PC-9 (cell line): ENCODE measurements at regions not wholly inside any gene's neighbourhood (a gene's known extent, or its start where the extent isn't known, plus 50 kb on each side); places are given as distances from the start of the nearest gene placed in this dataset.
"Not testable (repeated sequence)": the region's sequence is repeated elsewhere in the genome, so short reads cannot be mapped to it uniquely, and the experiment has no call there.

Experiments
- BruUV-seq: library from RNA; stranded (reverse); fragments of 400-500 nt; replicated peaks from 2 replicates; lab custom pipeline; 2021; lab: Mats Ljungman, UMichigan
- CTCF ChIA-PET: fragments of 300-600 bp; sonication (Branson Sonifier 250); formaldehyde crosslinking; loops from one replicate; lab custom pipeline; 2022; ENCODE audit warnings: antibody characterized with exemption; lab: Charles Lee
- POLR2A ChIA-PET: fragments of 300-600 bp; sonication (Branson Sonifier 250); formaldehyde crosslinking; loops from one replicate; lab custom pipeline; 2022; ENCODE audit warnings: antibody characterized with exemption; ENCODE audit not compliant: unreplicated experiment; lab: Charles Lee
- DNase-seq, 2 experiments: peaks; one replicate each; pipeline versions ENCODE4 v3.0.0 to v3.0.0-alpha.2; 2015 to 2022; ENCODE audit warnings: mixed read lengths in 1 of 2
- H2AFZ ChIP-seq: fragments of 200-600 bp; sonication (generic); 2 replicates; pipeline ENCODE4 v1.8.1; 2017; ENCODE audit warnings: antibody characterized with exemption
- H3F3A ChIP-seq: fragments of 200-600 bp; sonication (generic); 2 replicates; pipeline ENCODE4 v1.8.1; 2017; ENCODE audit warnings: antibody characterized with exemption, mild to moderate bottlenecking, low read depth; ENCODE audit not compliant: insufficient read depth
- H3K27ac ChIP-seq: fragments of 200-600 bp; sonication (generic); 2 replicates; pipeline ENCODE4 v1.6.1; 2016; ENCODE audit warnings: mixed run types
- H3K27me3 ChIP-seq: fragments of 200-600 bp; sonication (generic); 2 replicates; pipeline ENCODE4 v1.6.1; 2016; ENCODE audit warnings: low read depth, mixed run types; ENCODE audit not compliant: insufficient read depth
- H3K36me3 ChIP-seq: fragments of 200-600 bp; sonication (generic); 2 replicates; pipeline ENCODE4 v1.6.1; 2016; ENCODE audit warnings: low read depth, mixed run types
- H3K4me1 ChIP-seq: fragments of 200-600 bp; sonication (generic); replicated peaks from 2 replicates; pipeline ENCODE4 v1.6.1; 2016; ENCODE audit warnings: mixed run types; ENCODE audit not compliant: insufficient read depth
- H3K4me2 ChIP-seq: fragments of 200-600 bp; sonication (generic); 2 replicates; pipeline ENCODE4 v1.6.1; 2017; ENCODE audit warnings: mixed run types
- H3K4me3 ChIP-seq: fragments of 200-600 bp; sonication (generic); 2 replicates; pipeline ENCODE4 v1.6.1; 2016; ENCODE audit warnings: mixed run types
- H3K79me2 ChIP-seq: fragments of 200-600 bp; sonication (generic); 2 replicates; pipeline ENCODE4 v1.6.1; 2017; ENCODE audit warnings: low read depth, mixed run types
- H3K9me2 ChIP-seq: fragments of 200-600 bp; sonication (generic); 2 replicates; pipeline ENCODE4 v1.8.1; 2017; ENCODE audit warnings: mild to moderate bottlenecking; ENCODE audit not compliant: insufficient read depth
- H3K9me3 ChIP-seq: fragments of 200-600 bp; sonication (generic); 2 replicates; pipeline ENCODE4 v1.8.1; 2016; ENCODE audit warnings: low read depth; ENCODE audit not compliant: insufficient read depth
- H4K20me1 ChIP-seq: fragments of 200-600 bp; sonication (generic); 2 replicates; pipeline ENCODE4 v1.8.1; 2017; ENCODE audit not compliant: insufficient read depth
- EZH2 ChIP-seq: fragments of 200-600 bp; sonication (generic); IDR thresholded peaks from 2 replicates; pipeline ENCODE4 v1.8.0; 2017; ENCODE audit warnings: antibody characterized with exemption, low read depth
- intact Hi-C: fragments of 100-400 bp; cut with micrococcal nuclease; formaldehyde crosslinking; loops from one replicate; pipeline ENCODE4 v1.10.0; 2022; ENCODE audit not compliant: unreplicated experiment
- TF ChIP-seq, protein P1 (sequence below): fragments of 200-600 bp; sonication (generic); conservative IDR thresholded peaks from 2 replicates; pipeline ENCODE4 v1.6.1; 2017; ENCODE audit warnings: mixed run types, antibody characterized with exemption, mild to moderate bottlenecking, moderate library complexity

DNA sequence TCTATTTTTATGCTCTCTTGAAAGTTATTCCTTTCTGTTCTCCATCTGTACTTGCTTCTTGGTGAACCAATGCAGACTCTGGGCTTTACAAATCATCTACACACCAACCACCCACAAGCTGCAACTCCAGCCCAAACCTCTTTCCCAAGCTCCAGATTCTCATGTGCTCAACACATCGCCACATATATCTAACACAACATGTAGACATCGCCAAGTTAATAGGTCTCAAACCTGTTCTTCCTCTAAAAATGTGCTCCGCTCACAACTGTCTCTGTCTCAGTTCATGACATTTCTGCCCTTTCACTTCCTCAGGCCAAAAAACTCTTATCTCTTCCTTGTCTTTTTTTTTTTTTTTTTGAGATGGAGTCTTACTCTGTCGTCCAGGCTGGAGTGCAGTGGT lies 95.7 kb upstream of the EEPD1 start:
- Histone ChIP-seq H2AFZ (no peak overlapping the region), H3K4me1 (peaks cover 14% of the 10 kb centered on the region), H4K20me1 (no peaks in the 10 kb centered on the region), H3F3A (no peaks in the 10 kb centered on the region), H3K36me3 (no peaks in the 10 kb centered on the region), H3K9me2 (no peaks in the 10 kb centered on the region), H3K79me2 (no peaks in the 10 kb centered on the region), H3K4me3 (no peak overlapping the region), H3K27ac (no peak overlapping the region), H3K9me3 (no peaks in the 10 kb centered on the region), H3K4me2 (no peak overlapping the region), H3K27me3 (no peaks in the 10 kb centered on the region)
- no peak for DNase-seq
- BruUV-seq = no TSS peak
- CTCF ChIA-PET = interaction anchor here (0.7 kb wide), 1 partner anchor 777 kb away, joined by 4 read pairs; no protein-coding TSS in a partner anchor
- intact Hi-C loops = no loop called here
- TF ChIP-seq, protein P1, sequence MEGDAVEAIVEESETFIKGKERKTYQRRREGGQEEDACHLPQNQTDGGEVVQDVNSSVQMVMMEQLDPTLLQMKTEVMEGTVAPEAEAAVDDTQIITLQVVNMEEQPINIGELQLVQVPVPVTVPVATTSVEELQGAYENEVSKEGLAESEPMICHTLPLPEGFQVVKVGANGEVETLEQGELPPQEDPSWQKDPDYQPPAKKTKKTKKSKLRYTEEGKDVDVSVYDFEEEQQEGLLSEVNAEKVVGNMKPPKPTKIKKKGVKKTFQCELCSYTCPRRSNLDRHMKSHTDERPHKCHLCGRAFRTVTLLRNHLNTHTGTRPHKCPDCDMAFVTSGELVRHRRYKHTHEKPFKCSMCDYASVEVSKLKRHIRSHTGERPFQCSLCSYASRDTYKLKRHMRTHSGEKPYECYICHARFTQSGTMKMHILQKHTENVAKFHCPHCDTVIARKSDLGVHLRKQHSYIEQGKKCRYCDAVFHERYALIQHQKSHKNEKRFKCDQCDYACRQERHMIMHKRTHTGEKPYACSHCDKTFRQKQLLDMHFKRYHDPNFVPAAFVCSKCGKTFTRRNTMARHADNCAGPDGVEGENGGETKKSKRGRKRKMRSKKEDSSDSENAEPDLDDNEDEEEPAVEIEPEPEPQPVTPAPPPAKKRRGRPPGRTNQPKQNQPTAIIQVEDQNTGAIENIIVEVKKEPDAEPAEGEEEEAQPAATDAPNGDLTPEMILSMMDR = no peak
- no peak for TF ChIP-seq EZH2
- POLR2A ChIA-PET = no interaction called here

DNA sequence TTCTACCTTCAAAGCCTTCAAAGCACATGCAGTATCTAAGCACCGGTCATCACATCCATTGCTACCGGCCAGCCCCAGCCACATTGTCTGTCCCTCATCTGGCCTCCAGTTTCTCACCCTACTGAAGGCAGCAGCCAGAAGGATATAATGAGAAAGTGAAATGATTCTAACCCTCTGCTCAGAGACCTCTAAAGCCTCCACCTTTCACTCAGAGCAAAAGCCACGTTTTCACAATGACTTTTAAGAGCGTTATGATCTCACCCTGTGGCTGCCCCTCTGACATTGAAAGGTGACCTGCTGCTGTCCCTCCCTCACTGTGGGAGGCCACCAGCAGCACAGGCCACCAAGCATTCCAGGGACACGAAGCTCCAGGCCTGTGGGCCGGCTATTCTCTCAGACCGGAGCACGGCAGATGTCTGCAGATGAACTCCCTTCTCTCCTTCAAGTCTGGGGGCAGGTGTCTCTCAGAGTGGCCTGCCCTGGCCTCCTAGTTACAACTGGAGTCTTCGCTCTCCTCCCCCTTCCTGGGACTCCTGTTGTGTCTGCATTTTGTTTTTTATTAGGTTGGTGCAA lies 94.9 kb upstream of the EEPD1 start:
- H3F3A ChIP-seq = no peaks in the 10 kb centered on the region
- intact Hi-C loops = no loop called here
- no peak for DNase-seq
- no peak overlapping the region for H3K27ac ChIP-seq
- ChIA-PET CTCF (no interaction called here), POLR2A (no interaction called here)
- no peaks in the 10 kb centered on the region for H3K9me3 ChIP-seq
- H3K4me1 ChIP-seq = peaks cover 14% of the 10 kb centered on the region
- BruUV-seq = no TSS peak
- TF ChIP-seq, protein P1 = no peak
- TF ChIP-seq EZH2 = no peak
- H3K9me2 ChIP-seq = no peaks in the 10 kb centered on the region
- H2AFZ ChIP-seq = no peak overlapping the region
- H4K20me1 ChIP-seq = no peaks in the 10 kb centered on the region
- H3K36me3 ChIP-seq = no peaks in the 10 kb centered on the region
- no peaks in the 10 kb centered on the region for H3K79me2 ChIP-seq
- H3K4me3 ChIP-seq = no peak overlapping the region
- no peak overlapping the region for H3K4me2 ChIP-seq
- no peaks in the 10 kb centered on the region for H3K27me3 ChIP-seq

DNA sequence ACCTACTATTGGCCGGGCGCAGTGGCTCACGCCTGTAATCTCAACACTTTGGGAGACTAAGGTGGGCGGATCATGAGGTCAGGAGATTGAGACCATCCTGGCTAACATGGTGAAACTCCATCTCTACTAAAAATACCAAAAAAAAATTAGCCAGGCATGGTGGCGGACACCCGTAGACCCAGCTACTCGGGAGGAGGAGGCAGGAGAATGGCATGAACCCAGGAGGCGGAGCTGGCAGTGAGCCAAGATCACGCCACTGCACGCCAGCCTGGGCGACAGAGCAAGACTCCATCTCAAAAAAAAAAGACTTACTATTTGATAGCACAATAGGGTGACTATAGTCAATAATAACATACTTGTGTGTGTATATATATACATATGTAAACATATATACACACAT lies 92.7 kb upstream of the EEPD1 start:
- H3K79me2 ChIP-seq, H3K36me3 ChIP-seq, H3K4me2 ChIP-seq, H3K4me3 ChIP-seq, CTCF ChIA-PET, H3K27me3 ChIP-seq, H3K9me2 ChIP-seq, H3K27ac ChIP-seq, BruUV-seq, POLR2A ChIA-PET, H4K20me1 ChIP-seq, DNase-seq, H3K4me1 ChIP-seq, H2AFZ ChIP-seq, H3K9me3 ChIP-seq, intact Hi-C loops, H3F3A ChIP-seq: not testable (repeated sequence)
